HepG2 (cell line): ENCODE measurements at regions not wholly inside any gene's neighbourhood (a gene's known extent, or its start where the extent isn't known, plus 50 kb on each side); places are given as distances from the start of the nearest gene placed in this dataset.

Experiments
- ATAC-seq: fragments of 200-7000 bp; cut with Tn5 transposase; 3 replicates; pipeline ENCODE4 v1.9.1; 2020; ENCODE audit warnings: mild to moderate bottlenecking, moderate library complexity
- BruUV-seq: library from RNA; stranded (reverse); fragments of 400-500 nt; replicated peaks from 2 replicates; lab custom pipeline; 2021; lab: Mats Ljungman, UMichigan
- CTCF ChIA-PET: fragments of 300-600 bp; formaldehyde crosslinking; extraction: SDS; loops from one replicate; lab custom pipeline; 2021; ENCODE audit warnings: low total read pairs, inconsistent platforms, low intra/inter-chr PET ratio; lab: Yijun Ruan, JAX
- POLR2A ChIA-PET: fragments of 350-600 bp; sonication (Branson Sonifier 250); formaldehyde crosslinking; loops from one replicate; lab custom pipeline; 2020; ENCODE audit warnings: antibody characterized with exemption, inconsistent platforms; lab: Yijun Ruan, JAX
- DNase-seq: peaks from one replicate; pipeline ENCODE4 v3.0.0-alpha.2; 2015; ENCODE audit warnings: low spot score
- FAIRE-seq: peaks from 3 replicates; lab custom pipeline; 2011; peaks lifted over from hg19 to GRCh38; lab: Jason Lieb, UNC
- H2AFZ ChIP-seq: one replicate; pipeline ENCODE4 v1.6.1; 2011; ENCODE audit warnings: low read length, inconsistent platforms
- H3K27ac ChIP-seq: fragments of 300-600 bp; 3 replicates; pipeline ENCODE4 v1.8.0; 2011; ENCODE audit warnings: mixed run types, mild to moderate bottlenecking, mixed read lengths, low read length, inconsistent platforms; ENCODE audit not compliant: insufficient read depth; ENCODE audit errors: extremely low read length
- H3K27me3 ChIP-seq, 2 experiments: fragments of 200-600 bp in 1 of 2; 2 replicates in 1 of 2; 3 replicates in 1 of 2; pipeline versions ENCODE4 v1.6.0 to v1.8.0; 2011; ENCODE audit warnings: low read length in 2 of 2, mild to moderate bottlenecking in 2 of 2, moderate library complexity in 2 of 2, inconsistent platforms in 1 of 2; ENCODE audit not compliant: insufficient read depth in 2 of 2, control insufficient read depth in 1 of 2
- H3K36me3 ChIP-seq, 2 experiments: fragments of 200-600 bp in 1 of 2; replicated peaks in 1 of 2; 2 replicates in 1 of 2; 3 replicates in 1 of 2; pipeline versions ENCODE4 v1.5.1 to v1.8.0; 2011; ENCODE audit warnings: low read length in 2 of 2, inconsistent platforms in 1 of 2; ENCODE audit not compliant: insufficient read depth in 2 of 2, control insufficient read depth in 1 of 2
- H3K4me1 ChIP-seq: 2 replicates; pipeline ENCODE4 v1.5.1; 2012; ENCODE audit warnings: low read length, inconsistent platforms; ENCODE audit not compliant: insufficient read depth
- H3K4me2 ChIP-seq: 2 replicates; pipeline ENCODE4 v1.6.0; 2011; ENCODE audit warnings: low read depth, low read length, inconsistent platforms
- H3K4me3 ChIP-seq, 3 experiments: fragments of 200-600 bp in 1 of 3; sonication (generic), shearing (Covaris generic) in 1 of 3; replicated peaks in 1 of 3; 2 replicates each; pipeline ENCODE4 v1.5.1; 2011 to 2016; ENCODE audit warnings: low read length in 3 of 3, inconsistent platforms in 2 of 3, low read depth in 2 of 3, mild to moderate bottlenecking in 2 of 3, control low read depth in 1 of 3, mixed read lengths in 1 of 3; ENCODE audit not compliant: insufficient read depth in 1 of 3
- H3K79me2 ChIP-seq: one replicate; pipeline ENCODE4 v1.6.1; 2011; ENCODE audit warnings: low read length, inconsistent platforms; ENCODE audit not compliant: insufficient read depth
- H3K9ac ChIP-seq: 2 replicates; pipeline ENCODE4 v1.6.0; 2011; ENCODE audit warnings: mild to moderate bottlenecking, low read depth, low read length, inconsistent platforms; ENCODE audit not compliant: insufficient read depth
- H3K9me3 ChIP-seq: 2 replicates; pipeline ENCODE4 v1.5.1; 2012; ENCODE audit warnings: mild to moderate bottlenecking, low read length
- H4K20me1 ChIP-seq: 2 replicates; pipeline ENCODE4 v1.6.0; 2011; ENCODE audit warnings: inconsistent platforms, mild to moderate bottlenecking, low read length, moderate library complexity; ENCODE audit not compliant: insufficient read depth
- ASH2L ChIP-seq: fragments of 300-600, 200-600 bp; sonication (generic); IDR thresholded peaks from 2 replicates; pipeline ENCODE4 v1.7.0; 2017; ENCODE audit warnings: low read depth, mild to moderate bottlenecking, moderate library complexity, mixed read lengths, low read length; ENCODE audit not compliant: insufficient read length
- JDP2 ChIP-seq: sonication (generic); formaldehyde crosslinking; IDR thresholded peaks from 2 replicates; pipeline ENCODE4 v1.8.1; 2022; ENCODE audit warnings: missing genetic modification reagents, borderline replicate concordance
- KDM2A ChIP-seq: sonication (generic); formaldehyde crosslinking; IDR thresholded peaks from 2 replicates; pipeline ENCODE4 v1.4.0; 2020; ENCODE audit warnings: low read depth, missing genetic modification reagents, borderline replicate concordance
- NONO ChIP-seq, 2 experiments: fragments of 450-650 bp in 1 of 2; sonication (generic) in 1 of 2; formaldehyde crosslinking in 1 of 2; IDR thresholded peaks in 1 of 2; conservative IDR thresholded peaks in 1 of 2; 2 replicates each; pipeline versions ENCODE4 v1.6.1 to v1.8.0; 2017 to 2022; ENCODE audit warnings: mild to moderate bottlenecking in 1 of 2, missing genetic modification reagents in 1 of 2, moderate library complexity in 1 of 2
- POLR2G ChIP-seq: fragments of 200-400 bp; formaldehyde crosslinking; IDR thresholded peaks from 2 replicates; pipeline ENCODE4 v1.6.1; 2018; ENCODE audit warnings: mild to moderate bottlenecking, low read depth, low read length, moderate library complexity
- ZBTB7B ChIP-seq: sonication (generic); formaldehyde crosslinking; IDR thresholded peaks from 2 replicates; pipeline ENCODE4 v1.4.0; 2020; ENCODE audit warnings: missing genetic modification reagents
- ZNF484 ChIP-seq: sonication (generic); formaldehyde crosslinking; IDR thresholded peaks from 2 replicates; pipeline ENCODE4 v1.5.1; 2020; ENCODE audit warnings: mild to moderate bottlenecking, low read depth, missing genetic modification reagents, borderline replicate concordance
- ZNF616 ChIP-seq: sonication (generic); formaldehyde crosslinking; IDR thresholded peaks from 2 replicates; pipeline ENCODE4 v1.5.0; 2020; ENCODE audit warnings: low read depth, mild to moderate bottlenecking, missing genetic modification reagents
- ZNF777 ChIP-seq: sonication (generic); formaldehyde crosslinking; IDR thresholded peaks from 2 replicates; pipeline ENCODE4 v1.4.0; 2020; ENCODE audit warnings: missing genetic modification reagents
- WGBS: methylation state at CpG from one replicate; pipeline ENCODE4 v1.1.6; 2017; ENCODE audit warnings: low lambda C conversion rate; 5-methylcytosine and 5-hydroxymethylcytosine counted together
- in situ Hi-C: cut with HindIII; loops from 2 replicates; pipeline ENCODE4 v1.10.0; 2017; ENCODE audit warnings: low pct_unique_long_range_greater_than_20kb; ENCODE audit not compliant: extremely low pct_ligation_motif_present
- intact Hi-C: fragments of 100-400 bp; cut with micrococcal nuclease; formaldehyde crosslinking; loops from one replicate; pipeline ENCODE4 v1.10.0; 2022; ENCODE audit not compliant: unreplicated experiment
- TF ChIP-seq, protein P1 (sequence below): conservative IDR thresholded peaks from 2 replicates; pipeline ENCODE4 v1.6.1; 2018; ENCODE audit warnings: missing genetic modification reagents
- TF ChIP-seq, protein P2 (sequence below): IDR thresholded peaks from 2 replicates; pipeline ENCODE4 v1.6.1; 2016; ENCODE audit warnings: missing compliant biosample characterization, missing genetic modification reagents, borderline replicate concordance

DNA sequence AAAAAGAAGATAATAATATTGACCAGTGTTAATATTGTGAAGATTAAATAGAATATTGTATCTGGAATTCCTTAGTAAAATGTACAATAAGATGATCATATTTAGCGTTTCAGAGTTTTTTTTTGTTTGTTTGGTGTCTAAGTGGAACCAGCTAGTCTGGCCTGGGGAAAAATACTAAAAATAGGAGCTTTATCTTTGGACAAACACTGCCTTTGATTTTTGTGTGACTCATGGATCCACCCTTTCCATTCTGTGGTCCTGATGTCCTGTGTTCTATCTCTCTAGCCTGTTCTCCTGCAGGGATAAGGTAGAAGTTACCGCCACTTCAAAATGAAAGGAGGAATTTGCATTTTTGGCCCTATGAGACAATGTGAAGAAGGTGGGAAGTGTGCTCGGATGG, 79.7 kb upstream of the CRBN start (continued):
- TF ChIP-seq, protein P1, sequence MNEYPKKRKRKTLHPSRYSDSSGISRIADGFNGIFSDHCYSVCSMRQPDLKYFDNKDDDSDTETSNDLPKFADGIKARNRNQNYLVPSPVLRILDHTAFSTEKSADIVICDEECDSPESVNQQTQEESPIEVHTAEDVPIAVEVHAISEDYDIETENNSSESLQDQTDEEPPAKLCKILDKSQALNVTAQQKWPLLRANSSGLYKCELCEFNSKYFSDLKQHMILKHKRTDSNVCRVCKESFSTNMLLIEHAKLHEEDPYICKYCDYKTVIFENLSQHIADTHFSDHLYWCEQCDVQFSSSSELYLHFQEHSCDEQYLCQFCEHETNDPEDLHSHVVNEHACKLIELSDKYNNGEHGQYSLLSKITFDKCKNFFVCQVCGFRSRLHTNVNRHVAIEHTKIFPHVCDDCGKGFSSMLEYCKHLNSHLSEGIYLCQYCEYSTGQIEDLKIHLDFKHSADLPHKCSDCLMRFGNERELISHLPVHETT = no peak
- TF ChIP-seq NONO (IDR thresholded peaks at IDR 0.05) (no peak), NONO (CRISPR knock-in tag; conservative IDR thresholded peaks at IDR 0.05) (no peak), ASH2L (no peak), ZNF777 (CRISPR knock-in tag) (no peak), ZNF484 (CRISPR knock-in tag) (no peak), JDP2 (no peak), ZNF616 (CRISPR knock-in tag) (no peak)
- TF ChIP-seq, protein P2, sequence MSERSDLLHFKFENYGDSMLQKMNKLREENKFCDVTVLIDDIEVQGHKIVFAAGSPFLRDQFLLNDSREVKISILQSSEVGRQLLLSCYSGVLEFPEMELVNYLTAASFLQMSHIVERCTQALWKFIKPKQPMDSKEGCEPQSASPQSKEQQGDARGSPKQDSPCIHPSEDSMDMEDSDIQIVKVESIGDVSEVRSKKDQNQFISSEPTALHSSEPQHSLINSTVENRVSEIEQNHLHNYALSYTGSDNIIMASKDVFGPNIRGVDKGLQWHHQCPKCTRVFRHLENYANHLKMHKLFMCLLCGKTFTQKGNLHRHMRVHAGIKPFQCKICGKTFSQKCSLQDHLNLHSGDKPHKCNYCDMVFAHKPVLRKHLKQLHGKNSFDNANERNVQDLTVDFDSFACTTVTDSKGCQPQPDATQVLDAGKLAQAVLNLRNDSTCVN (CRISPR knock-in tag) = no peak
- TF ChIP-seq, all 625 proteins: peak for 0

DNA sequence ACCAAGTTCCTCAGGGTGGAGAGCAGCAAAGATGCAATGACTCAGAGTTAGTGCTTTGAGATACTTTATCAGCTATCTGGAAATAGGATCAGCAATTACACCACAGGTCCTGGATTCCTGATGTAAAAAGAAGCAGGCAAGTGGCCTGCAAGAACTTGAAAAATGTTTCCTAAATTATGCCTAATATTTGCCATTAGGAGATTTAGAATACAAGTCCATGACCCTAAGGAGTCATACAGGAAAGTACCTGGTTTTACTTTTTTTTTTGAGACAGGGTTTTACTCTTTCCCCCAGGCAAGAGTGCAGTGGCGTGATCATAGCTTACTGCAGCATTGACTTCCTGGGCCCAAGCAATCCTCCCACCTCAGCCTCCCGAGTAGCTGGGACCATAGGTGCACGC, 78.8 kb upstream of the CRBN start:
- 17% methylated on average over 3 of the region's 3 CpGs for WGBS
- H3K4me3 ChIP-seq = no peak overlapping the region
- in situ Hi-C loops (no loop called here), intact Hi-C loops (no loop called here)
- H2AFZ ChIP-seq = no peak overlapping the region
- ChIA-PET CTCF (no interaction called here), POLR2A (no interaction called here)
- no peaks in the 10 kb centered on the region for H3K4me1 ChIP-seq
- no peaks in the 10 kb centered on the region for H3K79me2 ChIP-seq
- H3K27me3 ChIP-seq = no peaks in the 10 kb centered on the region
- no TSS peak for BruUV-seq
- DNase-seq (no peak), ATAC-seq (no peak), FAIRE-seq (no peak)
- no peak overlapping the region for H3K27ac ChIP-seq
- H3K9ac ChIP-seq = no peak overlapping the region
- H3K36me3 ChIP-seq = no peaks in the 10 kb centered on the region
- H4K20me1 ChIP-seq = no peaks in the 10 kb centered on the region
- no peak for TF ChIP-seq ZBTB7B
- no peak for TF ChIP-seq POLR2G
- TF ChIP-seq KDM2A = no peak
- H3K9me3 ChIP-seq = no peaks in the 10 kb centered on the region
- H3K4me2 ChIP-seq = no peak overlapping the region
